DND-41 (cell line): ENCODE measurements at regions not wholly inside any gene's neighbourhood (a gene's known extent, or its start where the extent isn't known, plus 50 kb on each side); places are given as distances from the start of the nearest gene placed in this dataset.

Experiments
- CTCF ChIP-seq: IDR thresholded peaks from 2 replicates; pipeline ENCODE4 v1.5.1; 2012; ENCODE audit warnings: borderline replicate concordance, low read length, moderate library complexity, mild to moderate bottlenecking; ENCODE audit not compliant: poor library complexity, severe bottlenecking; ENCODE audit errors: extremely low read depth
- EZH2 ChIP-seq: IDR thresholded peaks from 3 replicates; pipeline ENCODE4 v1.6.1; 2012; ENCODE audit warnings: borderline replicate concordance, low read depth, mild to moderate bottlenecking, moderate library complexity, low read length, inconsistent platforms; ENCODE audit not compliant: severe bottlenecking

- TF ChIP-seq CTCF = no peak
- no peak for TF ChIP-seq EZH2
Measured at GRCh38 chr15:31221936-31222515, 104.6 kb upstream of the KLF13 start.
